Anterior cingulate cortex (tissue), 58 donors: ENCODE measurements at regions not wholly inside any gene's neighbourhood (a gene's known extent, or its start where the extent isn't known, plus 50 kb on each side); places are given as distances from the start of the nearest gene placed in this dataset.

Experiments used
- DNase-seq, 58 donors: peaks; one replicate each; lab custom pipeline; 2025; lab: John Stamatoyannopoulos, UW

DNA sequence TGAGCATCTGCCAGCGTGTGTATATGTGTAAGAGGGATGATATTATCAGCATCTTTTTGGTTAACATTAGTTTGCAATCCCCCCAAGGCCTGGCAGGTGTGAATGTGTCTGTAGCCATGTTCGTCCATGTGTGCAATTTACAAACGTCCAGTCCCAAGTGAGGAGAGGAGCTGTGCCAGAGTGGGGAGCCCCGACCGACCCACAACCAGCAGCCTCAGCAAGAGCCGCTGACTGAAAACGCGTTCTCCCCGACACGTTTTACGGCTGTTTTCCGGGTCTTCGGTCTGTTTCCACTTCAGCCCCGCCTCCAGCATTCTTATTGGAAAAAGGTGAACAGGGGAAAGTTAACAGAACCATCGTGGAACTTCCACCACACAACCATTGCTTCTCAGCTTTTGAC is 119.1 kb upstream of the SOX1 start:
- no peak for DNase-seq

DNA sequence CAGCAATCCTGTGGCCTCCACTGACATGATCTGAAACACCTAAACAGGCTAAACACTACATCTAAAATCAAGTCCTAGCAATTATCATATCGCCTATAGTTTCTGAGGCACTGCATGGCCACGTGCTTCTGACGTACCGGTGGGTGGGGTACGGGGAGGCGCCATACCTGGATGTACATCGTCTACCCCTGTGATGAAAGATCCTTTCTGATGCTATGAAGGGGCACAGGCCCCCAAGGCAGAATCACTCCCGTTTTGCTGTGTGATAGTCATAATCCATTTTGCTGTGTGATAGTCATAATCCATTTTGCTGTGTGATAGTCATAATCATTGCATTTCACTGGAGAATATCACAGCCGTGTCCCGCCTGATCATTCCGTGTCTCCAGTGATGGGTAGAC is 118.7 kb upstream of the SOX1 start:
- DNase-seq: no peak

DNA sequence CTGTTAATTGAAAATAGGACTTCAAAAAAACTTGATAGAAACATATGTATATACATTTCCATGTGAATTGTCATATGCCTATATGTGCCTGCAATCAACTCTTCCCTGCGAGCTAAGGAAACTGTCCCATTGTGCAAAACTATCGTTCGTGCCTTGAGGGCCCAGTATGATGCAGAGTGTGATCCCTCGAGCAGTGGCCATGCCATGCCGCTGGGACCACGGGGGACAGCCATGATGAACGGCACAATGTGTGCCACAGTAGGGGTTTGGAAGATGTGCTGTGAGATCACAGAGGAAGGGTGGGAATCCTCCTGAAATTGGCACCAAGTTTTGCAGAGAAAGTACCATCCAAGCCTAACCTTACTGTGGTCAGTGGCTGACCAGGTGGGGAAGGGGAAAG is 118.1 kb upstream of the SOX1 start:
- DNase-seq: no peak

DNA sequence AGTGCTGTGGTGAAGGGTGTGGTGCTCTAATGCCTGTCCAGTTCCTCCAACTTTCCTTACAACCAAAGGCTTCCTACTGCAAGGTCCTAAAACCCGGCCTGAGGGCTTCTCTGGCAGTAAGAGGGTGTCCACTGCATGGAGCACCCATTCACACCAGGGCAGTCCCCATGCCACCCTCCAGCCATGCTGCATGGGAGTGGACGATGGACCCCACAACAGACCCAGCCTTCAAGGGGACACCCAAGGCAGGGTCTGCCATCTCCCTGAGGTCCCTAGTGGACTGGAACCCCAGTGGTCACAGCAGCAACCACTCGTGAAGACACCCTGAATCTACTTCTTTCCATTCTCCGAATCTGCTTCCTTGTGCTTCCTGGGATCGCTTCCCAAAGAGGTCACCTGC is 117.6 kb upstream of the SOX1 start:
- DNase-seq: no peak

DNA sequence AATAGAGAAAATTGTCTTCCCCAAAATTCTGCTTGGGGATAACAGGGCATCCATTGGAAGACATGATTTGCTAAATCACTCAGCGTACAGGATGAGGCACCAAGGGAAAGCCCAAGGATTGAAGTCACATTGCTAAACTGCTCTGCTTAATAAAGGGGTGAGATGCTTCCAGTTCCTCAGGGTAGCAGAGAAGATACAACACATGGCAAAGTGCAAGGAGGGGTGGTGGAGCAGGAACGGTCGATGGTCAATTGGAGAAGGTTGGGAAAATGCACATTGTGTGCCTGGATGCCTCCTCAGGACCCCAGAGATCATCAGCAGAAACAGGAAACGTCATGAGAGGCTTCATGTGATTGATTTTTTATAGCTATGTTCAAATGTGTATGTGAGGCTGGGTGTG is 116.3 kb upstream of the SOX1 start:
- DNase-seq: no peak

DNA sequence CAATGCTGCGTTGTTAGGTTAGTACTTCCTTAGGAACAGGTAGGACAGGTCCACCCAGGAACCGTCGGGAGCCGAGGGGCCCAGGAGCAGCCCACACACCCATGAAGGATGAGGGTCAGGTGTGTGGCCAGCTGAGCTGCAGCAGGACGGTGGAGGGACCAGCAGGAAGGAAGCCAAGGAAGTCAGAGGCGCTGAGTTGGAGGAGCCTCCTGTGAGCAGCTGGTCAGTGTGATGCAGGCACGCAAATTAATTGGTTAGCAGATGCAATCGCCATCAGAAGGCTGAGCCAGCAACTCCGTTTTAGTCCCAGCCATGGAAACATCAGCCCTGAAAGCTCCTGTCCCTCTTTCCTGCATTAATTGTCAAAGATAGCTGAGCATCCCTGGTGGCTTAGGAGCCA is 114.9 kb upstream of the SOX1 start:
- no peak for DNase-seq

DNA sequence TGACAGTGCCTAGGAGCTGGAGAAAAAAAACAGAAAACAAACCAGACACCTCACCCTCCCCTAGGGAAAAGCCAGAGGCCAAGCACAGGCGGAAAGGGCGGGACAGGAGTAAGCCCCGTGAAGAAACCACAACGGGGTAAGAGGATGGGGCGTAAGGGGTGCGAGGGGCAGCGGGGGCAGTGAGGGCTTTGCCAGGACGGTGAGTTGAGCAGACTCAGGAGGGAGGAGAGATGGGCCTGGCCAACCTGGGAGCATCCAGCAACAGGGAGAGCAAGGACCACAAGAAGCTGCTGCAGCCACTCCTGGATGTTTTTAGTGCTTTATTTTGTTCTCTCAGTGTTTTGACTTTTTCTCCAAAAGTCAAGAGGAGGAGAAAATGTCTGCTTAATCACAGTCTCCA is 114.1 kb upstream of the SOX1 start:
- DNase-seq: no peak

DNA sequence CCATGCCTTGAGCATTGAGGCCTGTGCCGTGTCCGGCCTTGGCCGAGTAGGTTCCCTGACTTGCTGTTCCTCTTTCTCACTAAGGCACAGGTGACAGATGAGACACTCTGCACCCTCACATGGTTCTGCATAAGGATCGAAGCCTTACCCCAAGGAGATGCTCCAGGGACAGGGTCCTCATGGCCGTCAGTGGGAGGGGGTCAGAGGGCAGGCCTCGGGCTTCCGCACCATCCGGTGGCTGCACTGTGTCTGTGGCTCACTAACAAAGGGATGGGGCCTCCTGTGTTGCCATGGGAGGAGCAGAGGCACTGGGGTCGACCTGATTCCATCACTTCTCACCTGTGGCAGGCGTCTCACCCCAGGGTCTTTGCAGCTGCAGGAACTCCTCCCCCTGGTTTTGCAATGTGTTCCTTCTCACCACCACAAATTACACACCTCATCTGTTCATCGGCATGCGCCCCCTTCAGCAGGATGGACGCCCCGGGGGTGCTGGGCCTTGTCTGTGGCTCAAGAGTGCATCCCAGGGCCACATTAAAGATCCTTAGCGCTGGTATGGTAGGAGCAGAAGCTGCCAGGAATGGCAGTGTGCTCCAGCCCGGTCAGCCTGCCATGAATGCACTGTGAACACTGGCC is 113.3 kb upstream of the SOX1 start:
- DNase-seq: no peak

DNA sequence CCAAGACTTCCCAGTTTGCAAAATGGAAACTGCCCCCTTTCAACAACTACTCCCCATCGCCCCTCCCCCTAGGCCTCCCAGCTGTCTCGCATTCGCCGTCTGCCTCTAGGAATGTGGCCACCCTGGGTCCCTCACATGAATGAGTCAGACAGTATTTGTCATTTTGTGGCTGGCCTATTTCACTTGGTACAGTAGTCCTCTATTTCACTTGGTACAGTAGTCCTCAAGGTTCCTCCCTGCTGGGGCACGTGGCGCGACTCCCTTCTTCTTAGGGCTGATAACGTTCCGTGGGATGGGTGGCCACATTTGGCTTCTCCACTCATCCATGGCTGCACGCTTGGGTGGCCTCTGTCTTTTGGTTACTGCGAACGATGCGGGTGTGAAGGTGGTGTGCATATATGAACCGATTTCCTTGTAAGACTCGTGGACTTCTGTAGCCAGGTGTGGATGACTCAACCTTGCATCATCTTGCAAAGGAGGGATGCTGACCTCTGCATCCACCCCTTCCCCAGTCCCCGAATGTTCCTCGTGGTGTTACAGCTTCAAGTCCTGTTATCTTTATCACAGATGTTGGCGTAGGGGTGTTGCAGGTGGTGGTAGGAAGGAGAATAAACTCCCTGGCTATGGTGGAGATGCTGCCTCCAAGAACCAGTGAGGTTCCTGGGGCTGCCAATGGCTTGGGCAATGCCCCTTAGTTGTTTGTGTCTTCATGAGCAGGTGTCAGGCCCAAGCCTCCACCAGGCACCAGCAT is 112.1 kb upstream of the SOX1 start:
- DNase-seq: no peak

DNA sequence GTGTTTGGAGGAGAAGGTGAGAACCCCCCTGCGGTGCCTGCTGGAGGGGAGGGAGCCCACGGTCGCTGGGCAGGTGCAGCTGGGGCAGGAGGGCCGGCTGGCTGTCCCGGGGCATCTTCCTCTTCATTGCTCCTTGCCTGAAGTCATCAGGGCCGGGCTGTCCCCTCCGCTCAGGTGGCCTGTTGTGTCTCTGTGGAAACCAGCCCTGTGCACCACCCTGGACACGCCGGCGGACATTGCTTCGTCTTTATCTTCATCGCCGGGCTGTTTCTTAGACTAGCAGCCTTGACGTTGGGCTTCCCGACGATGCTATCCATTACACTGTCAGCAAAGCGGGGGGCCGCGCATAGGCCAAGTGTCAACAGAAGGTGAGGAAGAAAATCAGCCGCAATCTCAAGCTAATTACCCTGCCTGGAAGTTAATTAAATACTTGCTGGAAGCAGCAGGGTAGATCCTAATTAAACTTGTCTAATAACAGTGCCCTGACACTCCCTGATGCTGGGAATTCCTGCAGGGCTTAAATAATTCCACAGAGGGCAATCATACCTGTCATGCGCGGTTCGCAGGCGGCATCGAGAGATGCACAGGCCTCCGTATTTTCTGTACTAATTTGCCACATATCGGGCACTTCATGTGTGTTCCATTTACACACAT is 111.4 kb upstream of the SOX1 start:
- DNase-seq: no peak

DNA sequence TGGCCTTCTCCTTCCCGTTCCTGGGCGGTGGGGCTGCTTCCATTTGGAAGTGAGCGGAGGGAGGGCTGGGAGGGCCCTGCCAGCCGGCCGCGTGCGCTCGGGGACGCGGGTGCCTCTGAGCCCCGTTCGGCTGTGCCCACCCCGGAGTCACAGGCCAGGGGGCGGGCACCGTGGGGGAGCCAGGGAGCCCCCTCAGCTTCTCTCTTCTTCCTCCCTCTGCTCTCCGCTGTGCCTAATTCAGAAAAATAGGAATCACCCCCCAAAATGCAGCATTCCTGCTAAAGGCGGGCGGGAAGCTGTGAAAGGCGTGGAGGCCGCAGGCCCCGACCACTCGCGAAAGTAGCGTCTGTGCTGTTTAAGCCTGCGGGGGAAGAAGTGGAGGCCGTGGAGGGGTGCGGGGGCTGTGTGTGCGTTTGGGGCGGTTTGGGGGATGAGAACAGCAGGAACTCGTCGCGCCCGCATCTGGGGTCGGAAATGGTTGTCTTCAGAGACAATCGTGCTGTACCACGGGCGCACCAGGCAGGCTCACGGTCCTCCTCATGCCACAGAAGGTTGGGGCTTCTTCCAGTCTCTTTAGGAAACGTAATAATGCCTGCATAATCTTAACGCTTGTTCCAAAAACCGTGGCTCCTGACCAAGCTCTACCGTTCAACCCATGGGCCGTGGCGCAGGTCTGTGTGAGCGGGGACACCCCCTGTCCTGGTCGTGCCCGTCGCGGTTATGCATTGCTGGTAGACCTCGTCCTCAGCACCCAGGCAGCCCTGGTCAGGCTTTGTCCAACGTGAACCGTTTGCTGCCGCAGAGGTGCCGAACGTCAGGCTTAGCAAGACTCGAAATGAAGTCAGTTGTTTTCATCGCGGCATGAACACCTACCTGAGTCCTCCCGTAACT is 110.4 kb upstream of the SOX1 start:
- DNase-seq: no peak

DNA sequence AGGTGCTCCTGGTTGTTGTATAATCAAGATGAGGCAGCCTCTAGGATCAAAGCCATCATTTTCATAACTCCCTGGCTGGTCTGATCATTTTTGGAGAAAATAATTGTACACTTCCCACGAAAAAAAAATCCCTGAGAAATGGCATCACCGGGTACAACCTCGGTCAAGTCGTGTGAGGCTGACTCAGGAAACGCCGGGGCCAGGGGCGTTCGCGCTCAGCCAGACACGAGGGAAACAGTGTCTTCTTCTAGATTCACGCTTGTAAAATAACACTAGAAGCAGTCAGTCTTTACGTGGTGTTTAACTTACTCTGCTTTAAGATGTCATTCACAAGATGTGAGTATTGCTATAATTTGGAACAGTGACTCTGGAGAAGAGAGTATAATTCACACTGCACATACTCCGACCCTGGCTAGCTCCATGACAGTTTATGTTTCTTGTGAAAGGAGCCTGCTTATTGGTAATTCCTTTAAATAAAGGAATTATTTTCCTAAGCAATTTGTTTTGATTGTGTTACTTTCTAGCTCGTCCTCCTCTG is 109.0 kb upstream of the SOX1 start:
- no peak for DNase-seq

DNA sequence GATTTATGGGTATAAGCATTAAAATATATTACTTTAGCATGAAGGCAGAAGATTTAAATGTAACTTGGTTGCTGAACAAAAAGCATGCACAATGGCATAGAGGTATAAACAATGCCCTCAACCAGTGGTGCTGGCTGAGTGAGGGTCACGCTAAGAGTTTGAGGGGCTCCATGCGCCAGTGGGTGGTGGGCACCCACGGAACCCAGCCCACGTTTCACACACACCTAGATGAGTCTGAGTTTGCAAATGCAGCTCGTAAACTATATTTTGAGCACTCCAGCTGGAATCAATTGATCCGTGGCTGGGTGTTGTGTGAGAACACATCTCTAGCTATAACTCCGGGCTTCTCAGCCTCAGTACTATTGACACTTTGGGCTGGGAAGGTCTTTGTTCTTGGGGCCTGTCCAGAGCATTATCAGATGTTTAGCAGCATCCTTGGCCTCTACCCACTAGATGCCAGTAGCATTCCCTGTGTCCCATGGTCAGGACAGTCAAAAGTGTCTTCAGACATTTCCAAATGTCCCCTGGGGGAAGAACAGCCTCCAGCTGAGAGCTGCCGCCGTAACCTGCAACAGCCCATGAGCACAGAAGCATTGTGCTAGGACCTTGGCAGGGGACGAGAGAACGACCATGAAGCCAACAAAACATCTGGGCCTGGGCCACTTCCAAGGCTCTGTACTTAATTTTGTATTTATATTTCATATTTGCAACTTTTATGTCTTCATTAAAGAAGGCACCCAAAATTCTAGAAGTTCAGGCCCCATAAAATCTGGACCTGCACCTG is 108.1 kb upstream of the SOX1 start:
- DNase-seq: no peak

DNA sequence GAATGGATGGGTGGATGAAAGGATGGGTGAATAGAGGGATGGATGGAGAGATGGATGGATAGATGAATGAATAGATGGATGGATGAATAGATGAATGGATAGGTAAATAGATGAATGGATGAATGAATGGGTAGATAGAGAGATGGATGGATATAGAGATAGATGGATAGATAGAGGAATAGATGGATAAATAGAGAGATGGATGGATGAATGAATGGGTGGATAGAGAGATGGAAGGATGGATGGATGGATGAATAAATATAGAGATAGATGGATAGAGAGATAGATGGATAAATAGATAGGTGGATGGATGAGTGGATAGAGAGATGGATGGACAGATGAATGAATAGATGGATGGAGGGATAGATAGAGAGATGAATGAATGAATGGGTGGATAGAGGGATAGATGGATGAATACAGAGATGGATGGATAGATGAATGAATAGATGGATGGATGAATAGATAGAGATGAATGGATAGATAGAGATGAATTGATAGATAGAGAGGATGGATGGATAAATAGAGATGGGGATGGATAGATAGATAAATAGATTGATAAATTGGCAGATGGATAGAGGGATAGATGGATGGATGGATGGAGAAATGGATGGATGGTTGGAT is 106.7 kb upstream of the SOX1 start:
- DNase-seq: no peak

DNA sequence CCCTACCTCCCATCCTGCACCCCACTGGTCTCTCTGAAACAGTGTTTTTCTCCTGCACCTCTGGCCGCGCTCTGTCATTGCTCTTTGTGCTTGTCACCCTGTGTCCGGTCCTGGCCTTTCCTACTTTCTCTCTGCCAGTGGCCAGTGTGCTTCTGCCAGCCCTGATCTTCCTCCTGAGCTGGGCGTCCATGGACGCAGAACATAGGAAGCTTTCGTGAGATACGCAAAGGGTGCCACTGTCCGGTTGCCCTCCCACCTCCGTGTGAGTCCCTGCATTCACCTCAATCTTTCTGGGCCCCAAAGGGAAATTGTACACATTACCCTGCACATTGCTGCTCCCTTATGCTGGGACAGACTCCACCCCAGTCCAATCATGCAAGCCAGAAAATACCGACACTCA is 105.7 kb upstream of the SOX1 start:
- no peak for DNase-seq

DNA sequence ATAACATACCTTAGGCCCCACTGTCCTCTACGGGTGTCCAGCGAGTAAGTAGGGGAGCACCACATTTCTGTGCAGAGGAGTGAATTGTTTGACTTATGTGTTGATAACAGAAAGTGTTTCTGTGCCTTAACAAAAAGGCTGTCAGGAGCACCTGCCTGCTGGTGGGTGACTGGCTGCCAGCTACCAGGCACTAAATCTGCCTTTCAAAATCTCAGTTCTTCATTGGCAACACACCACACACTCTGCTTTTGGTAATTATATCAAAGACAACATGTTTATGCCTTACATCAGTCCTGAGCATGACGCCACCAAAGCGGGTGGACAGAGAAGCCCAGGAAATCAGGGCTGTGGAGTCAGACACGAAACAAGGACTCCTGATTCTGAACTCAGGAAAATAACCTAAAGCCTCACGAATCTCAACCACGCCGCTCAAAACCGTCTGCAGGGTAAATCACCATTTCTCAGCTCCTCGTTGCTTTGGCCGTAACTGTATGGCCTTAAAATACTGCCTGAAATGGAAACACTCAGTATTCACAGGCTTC is 105.2 kb upstream of the SOX1 start:
- no peak for DNase-seq

DNA sequence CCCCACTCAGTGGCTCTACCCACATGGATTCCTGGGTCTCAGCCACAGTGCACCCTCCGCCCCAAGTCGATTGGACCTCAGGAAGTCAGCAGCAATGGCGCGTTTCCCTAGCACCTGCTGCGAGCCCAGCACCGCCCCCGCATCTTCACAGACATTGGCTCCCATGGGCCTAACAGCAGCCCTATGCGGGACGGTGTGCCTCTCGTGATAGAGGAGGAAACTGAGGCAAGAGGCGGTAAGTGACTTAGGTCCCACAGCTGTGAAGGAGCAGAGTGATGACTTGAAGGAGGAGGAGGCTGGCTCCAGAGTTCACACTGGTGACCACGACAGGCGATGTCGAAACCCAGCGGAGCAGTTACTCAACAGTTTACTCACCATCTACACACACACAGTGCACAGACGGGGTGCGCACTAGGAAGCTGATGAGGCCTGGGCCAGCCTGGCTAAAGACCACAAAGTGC is 104.5 kb upstream of the SOX1 start:
- DNase-seq: no peak

DNA sequence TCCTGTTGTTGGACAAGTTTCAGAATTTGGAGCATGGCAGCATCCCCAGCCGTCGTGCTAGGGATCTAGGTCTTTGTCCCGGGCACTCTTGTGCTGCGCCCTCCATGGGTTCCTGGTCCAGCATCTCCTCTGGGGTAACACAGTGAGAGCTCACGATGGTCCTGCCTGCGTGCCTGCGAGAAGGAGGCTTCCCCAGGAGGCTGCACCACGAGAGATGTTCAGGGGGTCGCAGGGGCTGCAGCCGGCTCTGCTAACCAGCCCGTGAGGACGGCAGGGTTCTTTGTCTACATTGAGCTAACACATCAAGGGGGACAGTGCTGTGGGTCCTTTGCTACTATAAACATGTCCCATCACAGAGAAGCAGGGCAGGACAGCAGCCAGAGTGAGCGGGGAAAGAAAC is 103.9 kb upstream of the SOX1 start:
- DNase-seq: no peak

DNA sequence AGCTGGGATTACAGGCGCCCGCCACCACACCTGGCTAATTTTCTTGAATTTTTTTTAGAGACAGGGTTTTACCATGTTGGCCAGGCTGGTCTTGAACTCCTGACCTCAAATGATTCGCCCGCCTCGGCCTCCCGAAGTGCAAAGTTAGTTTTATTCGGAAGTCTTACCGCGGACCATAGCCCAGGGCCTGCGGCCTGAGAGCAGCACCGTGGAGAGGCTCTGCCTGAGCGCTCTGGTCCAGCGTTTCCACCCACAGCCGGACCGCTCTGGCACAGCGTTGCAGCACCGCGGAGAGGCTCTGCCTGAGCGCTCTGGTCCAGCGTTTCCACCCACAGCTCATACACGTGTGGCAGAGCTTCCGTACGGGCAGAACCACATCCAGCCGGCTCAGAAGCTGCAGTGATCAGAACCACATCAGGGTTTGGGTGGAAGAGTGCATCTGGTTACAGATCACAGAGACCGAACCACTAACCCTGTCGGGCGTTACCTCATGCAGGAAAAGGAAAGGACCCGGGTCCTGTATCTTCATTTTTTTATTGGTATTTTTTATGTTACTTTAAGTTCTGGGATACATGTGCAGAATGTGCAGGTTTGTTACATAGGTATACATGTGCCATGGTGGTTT is 102.4 kb upstream of the SOX1 start:
- no peak for DNase-seq
